ENCODE measurements at regions not wholly inside any gene's neighbourhood (a gene's known extent, or its start where the extent isn't known, plus 50 kb on each side); places are given as distances from the start of the nearest gene placed in this dataset.
"Not testable (repeated sequence)": the region's sequence is repeated elsewhere in the genome, so short reads cannot be mapped to it uniquely, and the experiment has no call there.

GRCh38 chr2:238775591-238775990 lies 72.3 kb upstream of the TWIST2 start:
- Histone ChIP-seq H3K27ac (no peak overlapping the region), H3K36me3 (no peaks in the 10 kb centered on the region), H3K4me3 (no peak overlapping the region), H3K4me1 (no peaks in the 10 kb centered on the region), H3K27me3 (peaks cover 7 to 13% (median 12%) of the 10 kb centered on the region in 3 donors), H3K9me3 (no peaks in the 10 kb centered on the region)
- DNase-seq: no peak
- no peak for ATAC-seq
- in situ Hi-C loops (cut with MboI; ENCODE audit: low sequenced_read_pairs in 4 of 4) (loop anchor here in 2 of 4 donors (25.0 kb wide), 1 partner anchor 413 kb away; no protein-coding TSS in a partner anchor), intact Hi-C loops (cut with DNase I; ENCODE audit: low total_unique reads) (no loop called here)
- no peak for TF ChIP-seq CTCF (IDR thresholded peaks at IDR 0.05 in 4 of 5, conservative IDR thresholded peaks at IDR 0.05 in 1 of 5)
- TF ChIP-seq POLR2A (IDR thresholded peaks at IDR 0.05): no peak

GRCh38 chr2:238776003-238776760 lies 71.7 kb upstream of the TWIST2 start:
- intact Hi-C loops (cut with DNase I; ENCODE audit: low total_unique reads) (no loop called here), in situ Hi-C loops (cut with MboI; ENCODE audit: low sequenced_read_pairs in 4 of 4) (loop anchor here in 2 of 4 donors (25.0 kb wide), 1 partner anchor 414 kb away; no protein-coding TSS in a partner anchor)
- no peak overlapping the region for H3K27ac ChIP-seq
- no peaks in the 10 kb centered on the region for H3K36me3 ChIP-seq
- H3K27me3 ChIP-seq: peaks cover 7 to 9% (median 9%) of the 10 kb centered on the region in 3 donors
- TF ChIP-seq CTCF (IDR thresholded peaks at IDR 0.05 in 4 of 5, conservative IDR thresholded peaks at IDR 0.05 in 1 of 5): no peak
- no peak for TF ChIP-seq POLR2A (IDR thresholded peaks at IDR 0.05)
- ATAC-seq: no peak
- no peaks in the 10 kb centered on the region for H3K9me3 ChIP-seq
- no peaks in the 10 kb centered on the region for H3K4me1 ChIP-seq
- no peak overlapping the region for H3K4me3 ChIP-seq
- DNase-seq: no peak

- in situ Hi-C loops (cut with MboI; ENCODE audit: low sequenced_read_pairs in 4 of 4): loop anchor here in 2 of 4 donors (25.0 kb wide), 1 partner anchor 414 kb away; no protein-coding TSS in a partner anchor
These were observed 71.2 kb upstream of the TWIST2 start for GRCh38 chr2:238776761-238777046.

GRCh38 chr2:238777369-238778067 lies 70.4 kb upstream of the TWIST2 start:
- H3K4me1 ChIP-seq: no peaks in the 10 kb centered on the region
- no peak for DNase-seq
- H3K36me3 ChIP-seq: no peaks in the 10 kb centered on the region
- H3K27me3 ChIP-seq: peaks cover 0 to 1% (median 0%) of the 10 kb centered on the region in 3 donors
- TF ChIP-seq CTCF (IDR thresholded peaks at IDR 0.05 in 4 of 5, conservative IDR thresholded peaks at IDR 0.05 in 1 of 5) (no peak), POLR2A (IDR thresholded peaks at IDR 0.05) (no peak)
- ATAC-seq: no peak
- H3K27ac ChIP-seq: no peak overlapping the region
- no peaks in the 10 kb centered on the region for H3K9me3 ChIP-seq
- intact Hi-C loops (cut with DNase I; ENCODE audit: low total_unique reads) (no loop called here), in situ Hi-C loops (cut with MboI; ENCODE audit: low sequenced_read_pairs in 4 of 4) (loop anchor here in 2 of 4 donors (25.0 kb wide), 1 partner anchor 415 kb away; no protein-coding TSS in a partner anchor)
- H3K4me3 ChIP-seq: no peak overlapping the region

More at GRCh38 chr2:238776761-238777046, 71.2 kb upstream of the TWIST2 start:
- H3K36me3 ChIP-seq; ATAC-seq; H3K4me3 ChIP-seq; H3K27me3 ChIP-seq; intact Hi-C loops (cut with DNase I; ENCODE audit: low total_unique reads); H3K4me1 ChIP-seq; H3K9me3 ChIP-seq; H3K27ac ChIP-seq; DNase-seq: not testable (repeated sequence)
